Heart left ventricle (tissue), 16 donors: ENCODE measurements at regions not wholly inside any gene's neighbourhood (a gene's known extent, or its start where the extent isn't known, plus 50 kb on each side); places are given as distances from the start of the nearest gene placed in this dataset.
A peak's percentile ranks its signal among the peaks of the same experiment; 100 is the strongest.

ENCODE experiments used
- ATAC-seq, 4 donors: fragments of 200-7000 bp; cut with Tn5 transposase; one replicate each; pipeline ENCODE4 v1.9.1; 2020 to 2022; ENCODE audit warnings: moderate library complexity in 4 of 4, mild to moderate bottlenecking in 3 of 4, moderate number of reproducible peaks in 1 of 4
- DNase-seq, 5 donors: peaks; one replicate each; pipeline ENCODE4 v3.0.0-alpha.2; 2020
- H3K27ac ChIP-seq, 12 donors: fragments of 200-600 bp; sonication (generic) in 4 of 12; one replicate each; pipeline versions ENCODE4 v1.5.0 to v1.8.0; 2016 to 2022; ENCODE audit warnings: mild to moderate bottlenecking in 2 of 12
- H3K27me3 ChIP-seq, 9 donors: fragments of 200-600 bp; sonication (generic) in 2 of 9; one replicate each; pipeline versions ENCODE4 v1.5.1 to v1.8.0; 2016 to 2022; ENCODE audit warnings: mild to moderate bottlenecking in 3 of 9
- H3K36me3 ChIP-seq, 9 donors: fragments of 200-600 bp; sonication (generic) in 2 of 9; one replicate each; pipeline versions ENCODE4 v1.5.0 to v1.8.0; 2018 to 2022; ENCODE audit warnings: mild to moderate bottlenecking in 2 of 9
- H3K4me1 ChIP-seq, 12 donors: fragments of 200-600 bp; sonication (generic) in 4 of 12; one replicate each; pipeline versions ENCODE4 v1.5.0 to v1.8.0; 2016 to 2022; ENCODE audit warnings: mild to moderate bottlenecking in 3 of 12
- H3K4me3 ChIP-seq, 12 donors: fragments of 200-600 bp; sonication (generic) in 4 of 12; one replicate each; pipeline versions ENCODE4 v1.5.0 to v1.8.0; 2017 to 2022; ENCODE audit warnings: mild to moderate bottlenecking in 9 of 12, moderate library complexity in 4 of 12
- H3K9me3 ChIP-seq, 12 donors: fragments of 200-600 bp; sonication (generic) in 4 of 12; one replicate each; pipeline versions ENCODE4 v1.5.0 to v1.8.0; 2016 to 2022; ENCODE audit warnings: mild to moderate bottlenecking in 1 of 12
- CTCF ChIP-seq, 12 donors: fragments of 200-600 bp; sonication (generic) in 4 of 12; IDR thresholded peaks; one replicate each; pipeline versions ENCODE4 v1.5.0 to v1.8.0; 2018 to 2022; ENCODE audit warnings: antibody characterized with exemption in 12 of 12, mild to moderate bottlenecking in 5 of 12
- POLR2A ChIP-seq, 2 donors: fragments of 450-650 bp; IDR thresholded peaks; one replicate each; pipeline ENCODE4 v1.6.1; 2017; ENCODE audit warnings: antibody characterized with exemption in 2 of 2, mild to moderate bottlenecking in 2 of 2, moderate library complexity in 2 of 2
- WGBS, 4 donors: extraction: QIAGEN DNeasy Blood & Tissue Kit in 2 of 4; methylation state at CpG; one replicate each; pipeline versions ENCODE4 v1.1.5 to v1.1.7; 2013 to 2018; 5-methylcytosine and 5-hydroxymethylcytosine counted together
- intact Hi-C, 10 donors: fragments of 100-400 bp; cut with DNase I; formaldehyde crosslinking; loops; one replicate each; pipeline versions ENCODE4 v1.11.1 to v1.14.2; 2022
- donor health status: ischemic (EF 13 %, LVEDD 7.1; RV severe dilation, severe dysfunction).
- donor health status: healthy with polysubstance abuse.
- donor health status: DM: no; HTN: yes; CAD: no.
- donor health status: DM: no; HTN: no; CAD: no.
- donor health status: ischemic (EF 25% LVEDD 6.9; RV normal size, moderate dysfunction).
- donor health status: ischemic (EF 25% LVEDD 5.7; RV mildly dilated, moderate dysfunction).
- donor health status: healthy.
- donor health status: DM: yes; HTN: yes; CAD: no.
- donor health status: ischemic (EF 35%, LVEDD 5.7; RV mildly dilated, moderate dysfunction).
- donor health status: nonischemic (EF 11% LVEDD 7.7; RV severe dilation, severe dysfunction).
- donor health status: DM: yes; HTN: yes; CAD: no.
- donor health status: PGD.
- donor health status: ischemic (EF 29% LVEDD 5.4; RV normal size, mild dysfunction).
- donor health status: nonischemic (EF 23%, LVEDD 6.1; RV moderate dilation, normal function).

GRCh38 chr3:16816048-16816780 lies 68.5 kb upstream of the PLCL2 start:
- intact Hi-C loops = no loop called here
- H3K27me3 ChIP-seq = no peaks in the 10 kb centered on the region
- TF ChIP-seq POLR2A (IDR thresholded peaks at IDR 0.05) (no peak), CTCF (IDR thresholded peaks at IDR 0.05) (no peak)
- no peak for DNase-seq
- H3K36me3 ChIP-seq = no peaks in the 10 kb centered on the region
- peak in 3 of 4 donors; percentile 12 to 52 (median 22) for ATAC-seq
- 82 to 85% (median 84%) methylated on average over 4 of the region's 4 CpGs for WGBS, 4 donors
- H3K27ac ChIP-seq = no peak overlapping the region
- H3K4me3 ChIP-seq = no peak overlapping the region
- peaks cover 0 to 4% (median 0%) of the 10 kb centered on the region in 12 donors for H3K9me3 ChIP-seq
- no peaks in the 10 kb centered on the region for H3K4me1 ChIP-seq

- WGBS, 4 donors = 70 to 84% (median 71%) methylated on average over 2 of the region's 2 CpGs
- no peak overlapping the region for H3K27ac ChIP-seq
- DNase-seq (no peak), ATAC-seq (no peak)
- H3K36me3 ChIP-seq = no peaks in the 10 kb centered on the region
- TF ChIP-seq POLR2A (IDR thresholded peaks at IDR 0.05) (no peak), CTCF (IDR thresholded peaks at IDR 0.05) (no peak)
- H3K9me3 ChIP-seq = peaks cover 0 to 4% (median 0%) of the 10 kb centered on the region in 12 donors
- H3K27me3 ChIP-seq = no peaks in the 10 kb centered on the region
- no peak overlapping the region for H3K4me3 ChIP-seq
- intact Hi-C loops = no loop called here
- H3K4me1 ChIP-seq = no peaks in the 10 kb centered on the region
Measured at GRCh38 chr3:16817197-16817596, 67.6 kb upstream of the PLCL2 start.

GRCh38 chr3:16818194-16818593 lies 66.6 kb upstream of the PLCL2 start:
- intact Hi-C loops = no loop called here
- H3K27ac ChIP-seq = no peak overlapping the region
- WGBS, 4 donors = 62 to 73% (median 67%) methylated on average over 4 of the region's 4 CpGs
- no peaks in the 10 kb centered on the region for H3K27me3 ChIP-seq
- no peak for ATAC-seq
- DNase-seq = no peak
- H3K36me3 ChIP-seq = no peaks in the 10 kb centered on the region
- H3K4me3 ChIP-seq = no peak overlapping the region
- peaks cover 0 to 4% (median 0%) of the 10 kb centered on the region in 12 donors for H3K9me3 ChIP-seq
- no peak for TF ChIP-seq POLR2A (IDR thresholded peaks at IDR 0.05)
- TF ChIP-seq CTCF (IDR thresholded peaks at IDR 0.05) = no peak
- no peaks in the 10 kb centered on the region for H3K4me1 ChIP-seq

GRCh38 chr3:16818945-16819344 lies 65.8 kb upstream of the PLCL2 start:
- Histone ChIP-seq H3K4me1 (no peaks in the 10 kb centered on the region), H3K9me3 (peaks cover 0 to 4% (median 0%) of the 10 kb centered on the region in 12 donors), H3K36me3 (no peaks in the 10 kb centered on the region), H3K4me3 (no peak overlapping the region), H3K27ac (no peak overlapping the region), H3K27me3 (no peaks in the 10 kb centered on the region)
- no peak for TF ChIP-seq CTCF (IDR thresholded peaks at IDR 0.05)
- TF ChIP-seq POLR2A (IDR thresholded peaks at IDR 0.05) = no peak
- no peak for DNase-seq
- intact Hi-C loops = no loop called here
- 98 to 100% (median 100%) methylated on average over 1 of the region's 1 CpG for WGBS, 4 donors
- no peak for ATAC-seq
